ENCODE measurements at regions not wholly inside any gene's neighbourhood (a gene's known extent, or its start where the extent isn't known, plus 50 kb on each side); places are given as distances from the start of the nearest gene placed in this dataset.

DNA sequence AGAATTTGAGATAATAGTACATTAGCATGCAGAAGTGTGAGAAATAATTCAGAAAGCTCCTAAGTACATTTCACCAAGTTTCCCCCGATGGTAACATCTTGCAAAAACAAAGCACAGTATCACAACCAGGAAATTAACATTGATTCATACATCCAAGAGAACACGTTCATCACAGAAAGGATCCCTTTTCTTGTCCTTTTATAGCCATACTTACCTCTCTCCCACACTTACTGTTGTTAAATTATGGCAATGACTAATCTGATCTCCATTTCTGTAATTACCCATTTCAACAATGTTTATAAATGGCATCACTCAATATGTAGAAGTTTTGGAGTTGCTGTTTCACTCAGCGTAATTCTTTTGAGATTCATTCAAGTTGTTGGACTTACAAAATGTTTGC, 1260.0 kb downstream of the CDH8 start:
- TF ChIP-seq EP300 (IDR thresholded peaks at IDR 0.05) (no peak), POLR2A (IDR thresholded peaks at IDR 0.05) (no peak)
- TF ChIP-seq, protein P1, sequence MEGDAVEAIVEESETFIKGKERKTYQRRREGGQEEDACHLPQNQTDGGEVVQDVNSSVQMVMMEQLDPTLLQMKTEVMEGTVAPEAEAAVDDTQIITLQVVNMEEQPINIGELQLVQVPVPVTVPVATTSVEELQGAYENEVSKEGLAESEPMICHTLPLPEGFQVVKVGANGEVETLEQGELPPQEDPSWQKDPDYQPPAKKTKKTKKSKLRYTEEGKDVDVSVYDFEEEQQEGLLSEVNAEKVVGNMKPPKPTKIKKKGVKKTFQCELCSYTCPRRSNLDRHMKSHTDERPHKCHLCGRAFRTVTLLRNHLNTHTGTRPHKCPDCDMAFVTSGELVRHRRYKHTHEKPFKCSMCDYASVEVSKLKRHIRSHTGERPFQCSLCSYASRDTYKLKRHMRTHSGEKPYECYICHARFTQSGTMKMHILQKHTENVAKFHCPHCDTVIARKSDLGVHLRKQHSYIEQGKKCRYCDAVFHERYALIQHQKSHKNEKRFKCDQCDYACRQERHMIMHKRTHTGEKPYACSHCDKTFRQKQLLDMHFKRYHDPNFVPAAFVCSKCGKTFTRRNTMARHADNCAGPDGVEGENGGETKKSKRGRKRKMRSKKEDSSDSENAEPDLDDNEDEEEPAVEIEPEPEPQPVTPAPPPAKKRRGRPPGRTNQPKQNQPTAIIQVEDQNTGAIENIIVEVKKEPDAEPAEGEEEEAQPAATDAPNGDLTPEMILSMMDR (IDR thresholded peaks at IDR 0.05): no peak

All from ovary (tissue), 3 donors.